ENCODE measurements at regions not wholly inside any gene's neighbourhood (a gene's known extent, or its start where the extent isn't known, plus 50 kb on each side); places are given as distances from the start of the nearest gene placed in this dataset.

DNA sequence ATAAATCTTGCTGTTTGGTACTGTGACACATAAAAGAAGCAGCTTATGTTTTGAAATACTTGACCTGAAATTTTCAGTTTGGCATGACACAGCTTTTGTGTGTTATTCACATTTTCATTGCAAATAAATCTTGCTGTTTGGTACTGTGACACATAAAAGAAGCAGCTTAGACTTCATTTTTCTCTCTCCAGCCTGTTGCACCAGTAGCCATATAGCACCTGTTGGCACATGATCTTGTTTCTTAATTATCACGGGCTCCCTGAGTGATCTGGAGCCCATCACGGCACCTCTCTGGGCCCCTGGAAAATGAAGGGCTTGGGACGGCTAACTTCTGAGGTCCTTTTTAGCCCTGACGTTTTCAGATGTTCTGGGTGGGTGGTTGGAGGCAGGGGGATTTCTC is 77.4 kb upstream of the SLCO3A1 start:
- no peak for DNase-seq (ENCODE audit: low read depth, low spot score)
- no peak overlapping the region for H3K4me3 ChIP-seq (ENCODE audit: low read depth, low read length)
- TF ChIP-seq, protein P1, sequence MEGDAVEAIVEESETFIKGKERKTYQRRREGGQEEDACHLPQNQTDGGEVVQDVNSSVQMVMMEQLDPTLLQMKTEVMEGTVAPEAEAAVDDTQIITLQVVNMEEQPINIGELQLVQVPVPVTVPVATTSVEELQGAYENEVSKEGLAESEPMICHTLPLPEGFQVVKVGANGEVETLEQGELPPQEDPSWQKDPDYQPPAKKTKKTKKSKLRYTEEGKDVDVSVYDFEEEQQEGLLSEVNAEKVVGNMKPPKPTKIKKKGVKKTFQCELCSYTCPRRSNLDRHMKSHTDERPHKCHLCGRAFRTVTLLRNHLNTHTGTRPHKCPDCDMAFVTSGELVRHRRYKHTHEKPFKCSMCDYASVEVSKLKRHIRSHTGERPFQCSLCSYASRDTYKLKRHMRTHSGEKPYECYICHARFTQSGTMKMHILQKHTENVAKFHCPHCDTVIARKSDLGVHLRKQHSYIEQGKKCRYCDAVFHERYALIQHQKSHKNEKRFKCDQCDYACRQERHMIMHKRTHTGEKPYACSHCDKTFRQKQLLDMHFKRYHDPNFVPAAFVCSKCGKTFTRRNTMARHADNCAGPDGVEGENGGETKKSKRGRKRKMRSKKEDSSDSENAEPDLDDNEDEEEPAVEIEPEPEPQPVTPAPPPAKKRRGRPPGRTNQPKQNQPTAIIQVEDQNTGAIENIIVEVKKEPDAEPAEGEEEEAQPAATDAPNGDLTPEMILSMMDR (IDR thresholded peaks at IDR 0.05; ENCODE audit: low read depth, low read length): no peak
- in situ Hi-C loops (cut with HindIII; ENCODE audit: low sequenced_read_pairs): no loop called here

DNA sequence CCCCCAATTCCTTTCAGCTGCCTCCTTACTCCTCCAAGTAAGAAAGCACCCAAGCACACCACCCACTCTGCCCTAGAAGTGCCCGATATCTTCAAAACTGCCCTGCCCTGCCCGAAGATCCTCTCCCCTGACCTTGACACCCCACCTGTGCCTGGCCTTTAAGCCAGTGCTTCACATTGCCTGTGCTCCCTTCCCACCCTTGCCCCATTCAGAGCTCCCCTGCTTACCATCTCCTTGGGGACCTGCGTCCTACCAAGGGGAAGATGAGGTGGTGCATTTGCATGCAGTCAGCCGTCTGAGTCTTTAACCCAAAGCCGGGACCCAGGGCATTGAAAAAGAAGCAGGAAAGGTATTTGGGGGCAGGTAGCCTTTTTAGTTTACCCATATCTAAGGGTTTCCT is 73.5 kb upstream of the SLCO3A1 start:
- in situ Hi-C loops (cut with HindIII; ENCODE audit: low sequenced_read_pairs): no loop called here
- no peak for DNase-seq (ENCODE audit: low read depth, low spot score)
- TF ChIP-seq, protein P1 (IDR thresholded peaks at IDR 0.05; ENCODE audit: low read depth, low read length): no peak
- H3K4me3 ChIP-seq (ENCODE audit: low read depth, low read length): no peak overlapping the region

- in situ Hi-C loops (cut with HindIII; ENCODE audit: low sequenced_read_pairs): no loop called here
These were observed 73.1 kb upstream of the SLCO3A1 start for GRCh38 chr15:91780387-91780786.

GRCh38 chr15:91782221-91782620 is 71.3 kb upstream of the SLCO3A1 start:
- in situ Hi-C loops (cut with HindIII; ENCODE audit: low sequenced_read_pairs): no loop called here
- no peak for DNase-seq (ENCODE audit: low read depth, low spot score)
- TF ChIP-seq, protein P1 (IDR thresholded peaks at IDR 0.05; ENCODE audit: low read depth, low read length): no peak
- H3K4me3 ChIP-seq (ENCODE audit: low read depth, low read length): no peak overlapping the region

More at GRCh38 chr15:91780387-91780786, 73.1 kb upstream of the SLCO3A1 start:
- TF ChIP-seq, protein P1 (IDR thresholded peaks at IDR 0.05; ENCODE audit: low read depth, low read length): no peak
- no peak overlapping the region for H3K4me3 ChIP-seq (ENCODE audit: low read depth, low read length)
- DNase-seq (ENCODE audit: low read depth, low spot score): no peak

GRCh38 chr15:91783008-91783407 is 70.5 kb upstream of the SLCO3A1 start:
- TF ChIP-seq, protein P1 (IDR thresholded peaks at IDR 0.05; ENCODE audit: low read depth, low read length): no peak
- no peak for DNase-seq (ENCODE audit: low read depth, low spot score)
- H3K4me3 ChIP-seq (ENCODE audit: low read depth, low read length): no peak overlapping the region
- in situ Hi-C loops (cut with HindIII; ENCODE audit: low sequenced_read_pairs): no loop called here

GRCh38 chr15:91783451-91783850 is 70.1 kb upstream of the SLCO3A1 start:
- in situ Hi-C loops (cut with HindIII; ENCODE audit: low sequenced_read_pairs): no loop called here
- TF ChIP-seq, protein P1 (IDR thresholded peaks at IDR 0.05; ENCODE audit: low read depth, low read length): no peak
- no peak for DNase-seq (ENCODE audit: low read depth, low spot score)
- no peak overlapping the region for H3K4me3 ChIP-seq (ENCODE audit: low read depth, low read length)

Data from astrocyte of the spinal cord (primary cell).